Psoas muscle (tissue), 7 donors: ENCODE measurements at regions not wholly inside any gene's neighbourhood (a gene's known extent, or its start where the extent isn't known, plus 50 kb on each side); places are given as distances from the start of the nearest gene placed in this dataset.

Source experiments
- ATAC-seq, 4 donors: fragments of 200-7000 bp; cut with Tn5 transposase; one replicate each; pipeline ENCODE4 v1.9.1; 2020; ENCODE audit warnings: moderate library complexity in 3 of 4, mild to moderate bottlenecking in 2 of 4
- DNase-seq, 2 donors: peaks; one replicate each; pipeline ENCODE4 v3.0.0-alpha.2; 2020
- H3K27ac ChIP-seq: fragments of 200-600 bp; one replicate; pipeline ENCODE4 v1.8.0; 2022
- H3K27me3 ChIP-seq, 3 donors: fragments of 200-600 bp in 1 of 3; one replicate each; pipeline versions ENCODE4 v1.6.1 to v1.8.0; 2013 to 2022; ENCODE audit warnings: low read length in 2 of 3, mild to moderate bottlenecking in 2 of 3, moderate library complexity in 1 of 3; ENCODE audit not compliant: insufficient read depth in 3 of 3
- H3K36me3 ChIP-seq, 2 donors: fragments of 200-600 bp in 1 of 2; one replicate each; pipeline versions ENCODE4 v1.6.1 to v1.8.0; 2013 to 2022; ENCODE audit warnings: low read depth in 1 of 2, mild to moderate bottlenecking in 1 of 2, moderate library complexity in 1 of 2; ENCODE audit not compliant: insufficient read depth in 1 of 2
- H3K4me1 ChIP-seq: fragments of 200-600 bp; one replicate; pipeline ENCODE4 v1.8.0; 2022
- H3K4me3 ChIP-seq: fragments of 200-600 bp; one replicate; pipeline ENCODE4 v1.8.0; 2022; ENCODE audit warnings: mild to moderate bottlenecking
- H3K9me3 ChIP-seq: fragments of 200-600 bp; one replicate; pipeline ENCODE4 v1.8.0; 2022
- CTCF ChIP-seq: fragments of 200-600 bp; IDR thresholded peaks from one replicate; pipeline ENCODE4 v1.8.0; 2022; ENCODE audit warnings: antibody characterized with exemption
- WGBS, 3 donors: extraction: QIAGEN DNeasy Blood & Tissue Kit; methylation state at CpG; one replicate each; pipeline versions ENCODE4 v1.1.6 to v1.1.7; 2013; 5-methylcytosine and 5-hydroxymethylcytosine counted together
- intact Hi-C, 2 donors: fragments of 100-400 bp; cut with DNase I; formaldehyde crosslinking; loops; one replicate each; pipeline versions ENCODE4 v1.11.0 to v1.14.2; 2022
- donor health status: healthy with polysubstance abuse.
- donor health status: DM: no; HTN: no; CAD: no; lungs with moderate emphysema.
- donor health status: Bipolar disorder and iron deficiency.
- donor health status: healthy.
- donor health status: DM: yes; HTN: yes; CAD: no.
- donor health status: DM: no; HTN: no; CAD: no.
- donor health status: DM: yes; HTN: yes; CAD: no.

- peaks cover 0 to 8% (median 2%) of the 10 kb centered on the region in 3 donors for H3K27me3 ChIP-seq
- no peaks in the 10 kb centered on the region for H3K36me3 ChIP-seq
- no peak overlapping the region for H3K27ac ChIP-seq
- no peak for DNase-seq
- no peaks in the 10 kb centered on the region for H3K9me3 ChIP-seq
- H3K4me1 ChIP-seq: no peaks in the 10 kb centered on the region
- no peak for TF ChIP-seq CTCF
- ATAC-seq: no peak
- intact Hi-C loops: no loop called here
- no peak overlapping the region for H3K4me3 ChIP-seq
Measured at GRCh38 chr20:40612837-40613236, 76.2 kb downstream of the MAFB start.

- ATAC-seq (no peak), DNase-seq (no peak)
- H3K27ac ChIP-seq: no peak overlapping the region
- H3K9me3 ChIP-seq: no peaks in the 10 kb centered on the region
- H3K36me3 ChIP-seq: no peaks in the 10 kb centered on the region
- WGBS, 3 donors: 85 to 86% (median 86%) methylated on average over 4 of the region's 4 CpGs
- intact Hi-C loops: no loop called here
- no peak overlapping the region for H3K4me3 ChIP-seq
- H3K4me1 ChIP-seq: no peaks in the 10 kb centered on the region
- no peak for TF ChIP-seq CTCF
- H3K27me3 ChIP-seq: peaks cover 0 to 4% (median 0%) of the 10 kb centered on the region in 3 donors
Measured at GRCh38 chr20:40612247-40612646, 76.8 kb downstream of the MAFB start.

GRCh38 chr20:40610730-40611129 lies 78.3 kb downstream of the MAFB start:
- no peak overlapping the region for H3K4me3 ChIP-seq
- ATAC-seq (no peak), DNase-seq (no peak)
- H3K36me3 ChIP-seq: no peaks in the 10 kb centered on the region
- 83 to 90% (median 87%) methylated on average over 3 of the region's 3 CpGs for WGBS, 3 donors
- H3K9me3 ChIP-seq: no peaks in the 10 kb centered on the region
- no peaks in the 10 kb centered on the region for H3K4me1 ChIP-seq
- no peak overlapping the region for H3K27ac ChIP-seq
- no peak for TF ChIP-seq CTCF
- intact Hi-C loops: no loop called here
- peaks cover 0 to 3% (median 0%) of the 10 kb centered on the region in 3 donors for H3K27me3 ChIP-seq

- H3K9me3 ChIP-seq: no peaks in the 10 kb centered on the region
- 89 to 90% (median 89%) methylated on average over 5 of the region's 5 CpGs for WGBS, 3 donors
- no peaks in the 10 kb centered on the region for H3K4me1 ChIP-seq
- H3K36me3 ChIP-seq: no peaks in the 10 kb centered on the region
- intact Hi-C loops: no loop called here
- no peak overlapping the region for H3K4me3 ChIP-seq
- no peak for ATAC-seq
- H3K27me3 ChIP-seq: peaks cover 0 to 3% (median 0%) of the 10 kb centered on the region in 3 donors
- TF ChIP-seq CTCF: no peak
- no peak for DNase-seq
- no peak overlapping the region for H3K27ac ChIP-seq
Measured at GRCh38 chr20:40607927-40608326, 81.1 kb downstream of the MAFB start.

GRCh38 chr20:40606660-40607059 lies 82.4 kb downstream of the MAFB start:
- H3K9me3 ChIP-seq: no peaks in the 10 kb centered on the region
- H3K27me3 ChIP-seq: peaks cover 0 to 3% (median 0%) of the 10 kb centered on the region in 3 donors
- H3K27ac ChIP-seq: no peak overlapping the region
- TF ChIP-seq CTCF: no peak
- H3K4me3 ChIP-seq: no peak overlapping the region
- H3K36me3 ChIP-seq: no peaks in the 10 kb centered on the region
- no peak for ATAC-seq
- WGBS, 3 donors: 7 to 18% (median 13%) methylated on average over 2 of the region's 2 CpGs
- DNase-seq: no peak
- no peaks in the 10 kb centered on the region for H3K4me1 ChIP-seq
- intact Hi-C loops: no loop called here
